NB4 (cell line): ENCODE measurements at regions not wholly inside any gene's neighbourhood (a gene's known extent, or its start where the extent isn't known, plus 50 kb on each side); places are given as distances from the start of the nearest gene placed in this dataset.

Experiments used
- CTCF ChIP-seq: IDR thresholded peaks from one replicate; pipeline ENCODE4 v1.5.1; 2012; ENCODE audit warnings: low read depth, low read length
- MAX ChIP-seq: IDR thresholded peaks from 2 replicates; pipeline ENCODE4 v1.6.1; 2011; ENCODE audit warnings: low read depth, low read length
- MYC ChIP-seq: IDR thresholded peaks from 2 replicates; pipeline ENCODE4 v1.6.1; 2011; ENCODE audit warnings: low read depth, low read length

- TF ChIP-seq CTCF, result no peak
- TF ChIP-seq MYC, result no peak
- TF ChIP-seq MAX, result no peak
Observed at GRCh38 chr7:12066004-12066403, 145.1 kb upstream of the TMEM106B start.
